Osteoblast (primary cell): ENCODE measurements at regions not wholly inside any gene's neighbourhood (a gene's known extent, or its start where the extent isn't known, plus 50 kb on each side); places are given as distances from the start of the nearest gene placed in this dataset.

Experiments used
- DNase-seq: peaks from one replicate; pipeline ENCODE4 v3.0.0; 2011; ENCODE audit warnings: low spot score, mixed read lengths; ENCODE audit not compliant: insufficient read length; ENCODE audit errors: missing footprints
- H2AFZ ChIP-seq: 2 replicates; pipeline ENCODE4 v1.6.0; 2011; ENCODE audit warnings: mild to moderate bottlenecking, low read length
- H3K27ac ChIP-seq: 2 replicates; pipeline ENCODE4 v1.5.1; 2011; ENCODE audit warnings: mild to moderate bottlenecking, low read depth, low read length, moderate library complexity
- H3K27me3 ChIP-seq: 2 replicates; pipeline ENCODE4 v1.6.0; 2012; ENCODE audit warnings: mild to moderate bottlenecking, control low read depth, inconsistent platforms, low read length, moderate library complexity; ENCODE audit not compliant: insufficient read depth
- H3K36me3 ChIP-seq: 2 replicates; pipeline ENCODE4 v1.5.1; 2011; ENCODE audit warnings: mild to moderate bottlenecking, low read length, control low read depth, moderate library complexity; ENCODE audit not compliant: insufficient read depth
- H3K4me1 ChIP-seq: 2 replicates; pipeline ENCODE4 v1.5.1; 2011; ENCODE audit warnings: mild to moderate bottlenecking, low read length, control low read depth, moderate library complexity; ENCODE audit not compliant: insufficient read depth
- H3K4me2 ChIP-seq: 2 replicates; pipeline ENCODE4 v1.6.0; 2011; ENCODE audit warnings: mild to moderate bottlenecking, low read length; ENCODE audit not compliant: insufficient read depth
- H3K4me3 ChIP-seq: fragments of 200-600 bp; sonication (generic); 3 replicates; pipeline ENCODE4 v1.5.1; 2012; ENCODE audit warnings: mild to moderate bottlenecking, low read length, inconsistent platforms; ENCODE audit not compliant: insufficient read depth
- H3K79me2 ChIP-seq: 2 replicates; pipeline ENCODE4 v1.6.0; 2012; ENCODE audit warnings: mild to moderate bottlenecking, low read length, control low read depth, inconsistent platforms; ENCODE audit not compliant: insufficient read depth
- H3K9me3 ChIP-seq: 2 replicates; pipeline ENCODE4 v1.5.1; 2011; ENCODE audit warnings: low read depth, low read length, control low read depth
- H4K20me1 ChIP-seq: 2 replicates; pipeline ENCODE4 v1.6.0; 2012; ENCODE audit warnings: mild to moderate bottlenecking, low read length, control low read depth; ENCODE audit not compliant: insufficient read depth
- CTCF ChIP-seq: IDR thresholded peaks from 2 replicates; pipeline ENCODE4 v1.5.1; 2011; ENCODE audit warnings: mild to moderate bottlenecking, low read depth, low read length, moderate library complexity; ENCODE audit errors: extremely low read depth

- no peak for DNase-seq
- no peak for TF ChIP-seq CTCF
- no peak overlapping the region for H3K4me2 ChIP-seq
- H3K27me3 ChIP-seq: no peaks in the 10 kb centered on the region
- H3K4me3 ChIP-seq: no peak overlapping the region
- H3K27ac ChIP-seq: peak overlapping the region; percentile 88
- no peaks in the 10 kb centered on the region for H3K36me3 ChIP-seq
- H2AFZ ChIP-seq: no peak overlapping the region
- no peaks in the 10 kb centered on the region for H4K20me1 ChIP-seq
- H3K9me3 ChIP-seq: no peaks in the 10 kb centered on the region
- peaks cover 42% of the 10 kb centered on the region for H3K4me1 ChIP-seq
- H3K79me2 ChIP-seq: no peaks in the 10 kb centered on the region
Measured at GRCh38 chr15:68526269-68526668, 52.5 kb upstream of the CORO2B start.

GRCh38 chr15:68526784-68527183 lies 52.0 kb upstream of the CORO2B start:
- no peak for TF ChIP-seq CTCF
- Histone ChIP-seq H2AFZ (no peak overlapping the region), H3K27me3 (no peaks in the 10 kb centered on the region), H4K20me1 (no peaks in the 10 kb centered on the region), H3K79me2 (no peaks in the 10 kb centered on the region), H3K4me3 (no peak overlapping the region), H3K4me2 (no peak overlapping the region), H3K27ac (peak overlapping the region; percentile 88), H3K9me3 (no peaks in the 10 kb centered on the region), H3K4me1 (peaks cover 42% of the 10 kb centered on the region), H3K36me3 (no peaks in the 10 kb centered on the region)
- no peak for DNase-seq

- Histone ChIP-seq H3K9me3 (no peaks in the 10 kb centered on the region), H3K36me3 (no peaks in the 10 kb centered on the region), H3K4me2 (peak overlapping the region; percentile 62), H4K20me1 (no peaks in the 10 kb centered on the region), H2AFZ (peak overlapping the region; percentile 5), H3K79me2 (no peaks in the 10 kb centered on the region), H3K27ac (peak overlapping the region; percentile 54), H3K27me3 (no peaks in the 10 kb centered on the region), H3K4me1 (peaks cover 42% of the 10 kb centered on the region), H3K4me3 (peak overlapping the region; percentile 26)
- DNase-seq: peak; percentile 75
- no peak for TF ChIP-seq CTCF
Measured at GRCh38 chr15:68528626-68529290, 50.0 kb upstream of the CORO2B start.
